ENCODE measurements at regions not wholly inside any gene's neighbourhood (a gene's known extent, or its start where the extent isn't known, plus 50 kb on each side); places are given as distances from the start of the nearest gene placed in this dataset.

DNA sequence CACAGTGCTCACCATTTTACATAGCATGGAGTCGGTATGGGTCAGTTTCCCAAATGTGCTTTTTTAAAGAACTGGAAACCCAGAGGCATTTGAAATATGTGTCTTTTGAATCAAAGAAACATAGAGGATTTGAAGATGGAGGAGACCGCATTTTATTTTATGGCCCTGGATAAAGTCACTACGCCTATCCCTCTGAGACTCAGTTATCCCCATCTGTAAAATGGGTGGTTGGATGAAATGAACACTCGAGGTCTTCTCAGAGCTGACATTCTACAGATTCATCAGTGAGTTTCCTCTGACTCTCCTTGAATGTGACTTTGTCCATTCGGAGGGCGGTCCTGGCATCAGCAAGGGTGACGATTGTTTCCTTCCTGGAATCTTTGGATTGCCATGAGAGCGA, 135.1 kb downstream of the MIAT start:
- TF ChIP-seq, protein P1, sequence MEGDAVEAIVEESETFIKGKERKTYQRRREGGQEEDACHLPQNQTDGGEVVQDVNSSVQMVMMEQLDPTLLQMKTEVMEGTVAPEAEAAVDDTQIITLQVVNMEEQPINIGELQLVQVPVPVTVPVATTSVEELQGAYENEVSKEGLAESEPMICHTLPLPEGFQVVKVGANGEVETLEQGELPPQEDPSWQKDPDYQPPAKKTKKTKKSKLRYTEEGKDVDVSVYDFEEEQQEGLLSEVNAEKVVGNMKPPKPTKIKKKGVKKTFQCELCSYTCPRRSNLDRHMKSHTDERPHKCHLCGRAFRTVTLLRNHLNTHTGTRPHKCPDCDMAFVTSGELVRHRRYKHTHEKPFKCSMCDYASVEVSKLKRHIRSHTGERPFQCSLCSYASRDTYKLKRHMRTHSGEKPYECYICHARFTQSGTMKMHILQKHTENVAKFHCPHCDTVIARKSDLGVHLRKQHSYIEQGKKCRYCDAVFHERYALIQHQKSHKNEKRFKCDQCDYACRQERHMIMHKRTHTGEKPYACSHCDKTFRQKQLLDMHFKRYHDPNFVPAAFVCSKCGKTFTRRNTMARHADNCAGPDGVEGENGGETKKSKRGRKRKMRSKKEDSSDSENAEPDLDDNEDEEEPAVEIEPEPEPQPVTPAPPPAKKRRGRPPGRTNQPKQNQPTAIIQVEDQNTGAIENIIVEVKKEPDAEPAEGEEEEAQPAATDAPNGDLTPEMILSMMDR (conservative IDR thresholded peaks at IDR 0.05; ENCODE audit: low read depth, low read length), result no peak
- TF ChIP-seq EZH2 (IDR thresholded peaks at IDR 0.05; ENCODE audit: borderline replicate concordance, low read depth, low read length, poor library complexity, severe bottlenecking), result no peak

Data from A673 (cell line).